ENCODE measurements at regions not wholly inside any gene's neighbourhood (a gene's known extent, or its start where the extent isn't known, plus 50 kb on each side); places are given as distances from the start of the nearest gene placed in this dataset.
"Not testable (repeated sequence)": the region's sequence is repeated elsewhere in the genome, so short reads cannot be mapped to it uniquely, and the experiment has no call there.

GRCh38 chr17:27368980-27369379 is 75.1 kb downstream of the WSB1 start:
- TF ChIP-seq, protein P1, sequence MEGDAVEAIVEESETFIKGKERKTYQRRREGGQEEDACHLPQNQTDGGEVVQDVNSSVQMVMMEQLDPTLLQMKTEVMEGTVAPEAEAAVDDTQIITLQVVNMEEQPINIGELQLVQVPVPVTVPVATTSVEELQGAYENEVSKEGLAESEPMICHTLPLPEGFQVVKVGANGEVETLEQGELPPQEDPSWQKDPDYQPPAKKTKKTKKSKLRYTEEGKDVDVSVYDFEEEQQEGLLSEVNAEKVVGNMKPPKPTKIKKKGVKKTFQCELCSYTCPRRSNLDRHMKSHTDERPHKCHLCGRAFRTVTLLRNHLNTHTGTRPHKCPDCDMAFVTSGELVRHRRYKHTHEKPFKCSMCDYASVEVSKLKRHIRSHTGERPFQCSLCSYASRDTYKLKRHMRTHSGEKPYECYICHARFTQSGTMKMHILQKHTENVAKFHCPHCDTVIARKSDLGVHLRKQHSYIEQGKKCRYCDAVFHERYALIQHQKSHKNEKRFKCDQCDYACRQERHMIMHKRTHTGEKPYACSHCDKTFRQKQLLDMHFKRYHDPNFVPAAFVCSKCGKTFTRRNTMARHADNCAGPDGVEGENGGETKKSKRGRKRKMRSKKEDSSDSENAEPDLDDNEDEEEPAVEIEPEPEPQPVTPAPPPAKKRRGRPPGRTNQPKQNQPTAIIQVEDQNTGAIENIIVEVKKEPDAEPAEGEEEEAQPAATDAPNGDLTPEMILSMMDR (IDR thresholded peaks at IDR 0.05): no peak
- Histone ChIP-seq H3K9me3 (peaks cover 0 to 34% (median 0%) of the 10 kb centered on the region in 11 donors), H3K4me1 (peaks cover 0 to 5% (median 0%) of the 10 kb centered on the region in 9 donors), H3K36me3 (no peaks in the 10 kb centered on the region), H3K4me3 (no peak overlapping the region), H3K27ac (no peak overlapping the region), H3K27me3 (no peaks in the 10 kb centered on the region)
- DNase-seq (no peak), ATAC-seq (no peak)
- WGBS, 2 donors: 72 to 84% methylated on average over 4 of the region's 4 CpGs
- intact Hi-C loops (cut with DNase I): loop anchor here in 2 of 10 donors (10.0 kb wide), 2 partner anchors 76 to 124 kb away; no protein-coding TSS in a partner anchor

GRCh38 chr17:27370776-27371175 is 76.9 kb downstream of the WSB1 start:
- intact Hi-C loops (cut with DNase I): no loop called here
- H3K9me3 ChIP-seq: peaks cover 0 to 34% (median 0%) of the 10 kb centered on the region in 11 donors
- DNase-seq (no peak), ATAC-seq (no peak)
- H3K4me3 ChIP-seq: no peak overlapping the region
- no peak overlapping the region for H3K27ac ChIP-seq
- no peaks in the 10 kb centered on the region for H3K4me1 ChIP-seq
- H3K27me3 ChIP-seq: no peaks in the 10 kb centered on the region
- TF ChIP-seq, protein P1 (IDR thresholded peaks at IDR 0.05): no peak
- WGBS, 2 donors: 100% methylated on average over 1 of the region's 1 CpG
- H3K36me3 ChIP-seq: no peaks in the 10 kb centered on the region

- intact Hi-C loops (cut with DNase I); ATAC-seq; DNase-seq; H3K36me3 ChIP-seq; H3K4me3 ChIP-seq; H3K27me3 ChIP-seq; H3K27ac ChIP-seq; H3K4me1 ChIP-seq: not testable (repeated sequence)
- H3K9me3 ChIP-seq: peaks cover 0 to 34% (median 0%) of the 10 kb centered on the region in 11 donors
These were observed 79.8 kb downstream of the WSB1 start for GRCh38 chr17:27373695-27374094.

DNA sequence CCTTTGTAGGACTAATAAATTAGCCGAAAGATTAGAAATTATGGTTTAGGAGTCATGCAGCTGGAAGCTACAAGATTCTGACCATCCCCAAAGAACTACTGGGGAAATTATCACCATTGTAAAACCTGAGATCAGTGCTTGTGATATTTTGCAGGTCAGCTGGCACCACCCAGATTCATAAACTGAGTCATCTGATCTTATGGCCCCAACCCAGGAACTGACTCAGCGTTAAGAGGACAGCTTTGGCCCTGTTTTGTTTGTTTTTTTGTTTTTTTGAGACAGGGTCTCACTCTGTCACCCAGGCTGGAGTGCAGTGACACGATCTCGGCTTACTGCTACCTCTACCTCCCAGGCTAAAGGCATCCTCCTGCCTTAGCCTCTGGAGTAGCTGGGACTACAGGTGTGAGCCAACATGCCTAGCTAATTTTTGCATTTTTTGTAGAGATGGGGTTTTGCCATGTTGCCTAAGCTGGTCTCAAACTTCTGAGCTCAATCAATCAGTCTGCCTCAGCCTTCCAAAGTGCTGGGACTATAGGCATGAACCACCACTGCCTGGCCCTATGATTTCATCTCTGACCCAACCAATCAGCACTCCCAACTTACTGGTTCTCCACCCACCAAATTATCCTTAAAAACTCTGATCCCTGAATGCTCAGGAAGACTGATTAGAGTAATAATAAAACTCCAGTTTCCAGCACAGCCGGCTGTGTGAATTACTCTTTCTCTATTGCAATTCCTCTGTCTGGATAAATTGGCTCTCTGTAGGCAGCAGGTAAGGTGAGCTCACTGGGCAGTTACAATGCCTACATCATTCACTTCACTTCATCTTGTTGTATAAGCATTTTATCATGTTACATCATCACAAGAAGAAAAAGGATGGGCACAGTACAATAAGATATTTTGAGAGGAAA is 79.4 kb upstream of the KSR1 start:
- no peak for ATAC-seq
- intact Hi-C loops (cut with DNase I): no loop called here
- H3K4me3 ChIP-seq: no peak overlapping the region
- H3K4me1 ChIP-seq: peaks cover 3 to 20% (median 15%) of the 10 kb centered on the region in 9 donors
- H3K27me3 ChIP-seq: no peaks in the 10 kb centered on the region
- peaks cover 0 to 18% (median 0%) of the 10 kb centered on the region in 11 donors for H3K9me3 ChIP-seq
- TF ChIP-seq, protein P1 (IDR thresholded peaks at IDR 0.05): no peak
- no peaks in the 10 kb centered on the region for H3K36me3 ChIP-seq
- no peak overlapping the region for H3K27ac ChIP-seq
- no peak for DNase-seq
- 86 to 91% methylated on average over 5 of the region's 5 CpGs for WGBS, 2 donors
